Immature natural killer cell (primary cell): ENCODE measurements at regions not wholly inside any gene's neighbourhood (a gene's known extent, or its start where the extent isn't known, plus 50 kb on each side); places are given as distances from the start of the nearest gene placed in this dataset.

Experiments
- DNase-seq, 3 donors: peaks; one replicate each; pipeline ENCODE4 v3.0.0; 2022; ENCODE audit warnings: mixed read lengths in 1 of 3
- H3K27ac Mint-ChIP-seq, 6 donors: one replicate each; pipeline ENCODE4 v1.8.0; 2020; ENCODE audit warnings: mixed read lengths in 6 of 6, mild to moderate bottlenecking in 5 of 6, inconsistent platforms in 4 of 6, moderate library complexity in 3 of 6
- H3K27me3 Mint-ChIP-seq, 3 donors: one replicate each; pipeline ENCODE4 v1.8.0; 2020 to 2021; ENCODE audit warnings: low read depth in 3 of 3, mild to moderate bottlenecking in 3 of 3, mixed read lengths in 3 of 3, moderate library complexity in 3 of 3, inconsistent platforms in 1 of 3
- H3K36me3 Mint-ChIP-seq, 3 donors: one replicate each; pipeline ENCODE4 v1.8.0; 2020; ENCODE audit warnings: mixed read lengths in 3 of 3, inconsistent platforms in 2 of 3, mild to moderate bottlenecking in 2 of 3
- H3K4me1 Mint-ChIP-seq, 2 donors: one replicate each; pipeline ENCODE4 v1.8.0; 2020; ENCODE audit warnings: inconsistent platforms in 2 of 2, mild to moderate bottlenecking in 2 of 2, mixed read lengths in 2 of 2, moderate library complexity in 1 of 2
- H3K4me3 Mint-ChIP-seq, 5 donors: one replicate each; pipeline ENCODE4 v1.8.0; 2020; ENCODE audit warnings: mild to moderate bottlenecking in 5 of 5, mixed read lengths in 5 of 5, inconsistent platforms in 3 of 5, moderate library complexity in 3 of 5
- H3K9me3 Mint-ChIP-seq, 6 donors: one replicate each; pipeline ENCODE4 v1.8.0; 2020; ENCODE audit warnings: mild to moderate bottlenecking in 6 of 6, mixed read lengths in 6 of 6, inconsistent platforms in 4 of 6, moderate library complexity in 3 of 6

- peaks cover 11 to 22% of the 10 kb centered on the region in 2 donors for H3K4me1 Mint-ChIP-seq
- DNase-seq = no peak
- H3K9me3 Mint-ChIP-seq = no peaks in the 10 kb centered on the region
- H3K36me3 Mint-ChIP-seq = no peaks in the 10 kb centered on the region
- peak overlapping the region; percentile 19 to 70 (median 56) for H3K4me3 Mint-ChIP-seq
- H3K27ac Mint-ChIP-seq = no peak overlapping the region
- H3K27me3 Mint-ChIP-seq = peaks cover 0 to 4% (median 0%) of the 10 kb centered on the region in 3 donors
Measured at GRCh38 chr16:73166441-73166851, 118.5 kb upstream of the ZFHX3 start.

DNA sequence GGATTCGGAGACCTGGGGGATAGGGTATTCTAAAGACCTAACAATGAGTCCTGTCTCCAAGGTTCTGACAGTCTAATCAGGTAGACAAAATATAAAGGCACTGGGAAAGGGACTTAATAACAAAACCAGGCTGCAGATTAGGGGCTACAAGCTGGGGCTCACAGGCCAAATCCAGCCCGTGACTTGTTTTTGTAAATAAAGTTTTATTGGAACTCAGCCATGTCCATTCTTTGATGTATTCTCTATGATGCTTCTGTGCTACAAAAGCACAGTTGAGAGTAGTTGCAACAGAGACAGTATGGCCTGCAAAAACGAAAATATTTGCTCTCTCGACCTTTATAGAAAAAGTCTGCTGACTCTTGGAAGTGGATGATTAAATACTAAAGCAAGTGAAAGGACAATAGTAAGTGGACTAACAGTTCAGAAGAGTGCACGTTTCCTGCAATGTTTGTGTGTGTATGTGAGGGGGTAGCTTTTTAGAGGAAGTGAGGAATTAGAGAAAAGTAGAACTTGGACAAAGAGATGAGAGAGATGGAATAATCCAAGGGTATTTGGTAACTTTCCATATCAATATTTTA lies 115.4 kb upstream of the ZFHX3 start:
- no peak for DNase-seq
- H3K27me3 Mint-ChIP-seq = peaks cover 0 to 2% (median 0%) of the 10 kb centered on the region in 3 donors
- H3K9me3 Mint-ChIP-seq = no peaks in the 10 kb centered on the region
- H3K4me3 Mint-ChIP-seq = no peak overlapping the region
- H3K36me3 Mint-ChIP-seq = no peaks in the 10 kb centered on the region
- peaks cover 19 to 33% of the 10 kb centered on the region in 2 donors for H3K4me1 Mint-ChIP-seq
- no peak overlapping the region for H3K27ac Mint-ChIP-seq

GRCh38 chr16:73161977-73162376 lies 114.0 kb upstream of the ZFHX3 start:
- H3K4me1 Mint-ChIP-seq = peaks cover 19 to 25% of the 10 kb centered on the region in 2 donors
- H3K27me3 Mint-ChIP-seq = no peaks in the 10 kb centered on the region
- no peak for DNase-seq
- peaks cover 0 to 3% (median 0%) of the 10 kb centered on the region in 6 donors for H3K9me3 Mint-ChIP-seq
- no peak overlapping the region for H3K27ac Mint-ChIP-seq
- no peaks in the 10 kb centered on the region for H3K36me3 Mint-ChIP-seq
- no peak overlapping the region for H3K4me3 Mint-ChIP-seq

- H3K4me1 Mint-ChIP-seq = peaks cover 9 to 11% of the 10 kb centered on the region in 2 donors
- DNase-seq = no peak
- peaks cover 0 to 3% (median 0%) of the 10 kb centered on the region in 3 donors for H3K27me3 Mint-ChIP-seq
- no peaks in the 10 kb centered on the region for H3K36me3 Mint-ChIP-seq
- H3K4me3 Mint-ChIP-seq = no peak overlapping the region
- peaks cover 0 to 3% (median 0%) of the 10 kb centered on the region in 6 donors for H3K9me3 Mint-ChIP-seq
- H3K27ac Mint-ChIP-seq = no peak overlapping the region
Measured at GRCh38 chr16:73159296-73159695, 111.4 kb upstream of the ZFHX3 start.

DNA sequence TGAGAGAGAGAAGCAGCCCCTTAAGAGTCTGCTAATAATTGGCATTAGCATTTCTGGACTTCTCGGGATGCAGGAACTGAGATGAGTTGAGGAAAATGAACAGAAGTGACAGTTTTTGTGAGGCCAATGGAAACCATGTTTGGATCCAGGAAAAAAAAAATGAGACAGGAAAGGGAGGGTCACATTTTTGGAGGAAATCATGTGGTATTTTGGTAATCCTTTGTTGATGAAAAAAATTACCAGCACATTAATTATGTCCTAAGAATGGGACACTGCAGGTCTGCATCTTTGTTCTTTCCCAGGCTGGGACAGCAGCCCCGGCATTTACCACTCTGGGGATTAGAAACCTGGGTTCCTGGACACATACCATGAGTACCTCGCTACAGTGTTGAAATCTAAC lies 109.9 kb upstream of the ZFHX3 start:
- Mint-ChIP-seq H3K4me3 (no peak overlapping the region), H3K9me3 (peaks cover 0 to 3% (median 0%) of the 10 kb centered on the region in 6 donors), H3K27ac (no peak overlapping the region), H3K27me3 (peaks cover 0 to 6% (median 5%) of the 10 kb centered on the region in 3 donors), H3K36me3 (no peaks in the 10 kb centered on the region), H3K4me1 (peaks cover 9 to 11% of the 10 kb centered on the region in 2 donors)
- no peak for DNase-seq

DNA sequence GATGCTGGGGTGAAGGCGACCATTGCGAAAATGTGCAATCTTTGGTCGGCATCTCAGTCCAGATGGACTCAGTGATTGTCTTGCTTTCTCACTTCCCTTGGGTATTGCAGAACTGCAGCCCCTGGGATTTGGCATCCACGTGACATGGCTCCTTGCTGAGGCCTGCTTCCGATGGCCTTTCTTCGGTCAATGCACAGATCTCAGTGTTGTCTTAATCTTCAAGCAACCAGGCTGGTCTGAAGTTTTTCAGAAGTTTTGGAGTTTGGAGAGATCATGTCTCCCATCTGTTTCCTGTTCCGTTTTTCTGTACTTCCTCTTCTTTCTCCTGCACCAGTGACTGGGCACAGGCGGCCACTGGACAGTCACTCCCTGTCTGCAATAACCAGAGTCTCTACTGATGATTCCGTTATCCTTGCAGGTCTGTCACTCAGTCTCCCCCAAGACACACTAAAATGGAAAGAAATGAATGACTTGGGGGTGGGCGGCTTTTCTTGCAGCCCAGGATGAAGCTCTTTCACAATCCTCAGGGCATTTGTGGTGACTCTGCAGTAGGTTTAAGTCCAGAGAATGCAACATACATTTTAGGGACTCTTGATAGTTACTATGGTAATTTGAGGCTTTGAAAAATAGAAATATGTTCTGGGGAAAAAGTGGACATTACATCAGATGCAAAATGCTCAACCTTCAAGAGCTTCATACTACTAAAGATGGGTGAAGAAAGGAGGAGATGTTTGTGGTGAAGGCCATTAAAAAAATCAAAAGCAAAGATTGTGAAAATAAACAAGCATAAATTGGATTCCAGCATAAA lies 106.3 kb upstream of the ZFHX3 start:
- Mint-ChIP-seq H3K27ac (no peak overlapping the region), H3K4me3 (no peak overlapping the region), H3K9me3 (peaks cover 0 to 3% (median 0%) of the 10 kb centered on the region in 6 donors), H3K4me1 (peaks cover 7 to 9% of the 10 kb centered on the region in 2 donors), H3K27me3 (peaks cover 0 to 10% (median 6%) of the 10 kb centered on the region in 3 donors), H3K36me3 (no peaks in the 10 kb centered on the region)
- DNase-seq = no peak

- Mint-ChIP-seq H3K4me1 (no peaks in the 10 kb centered on the region), H3K36me3 (no peaks in the 10 kb centered on the region), H3K4me3 (no peak overlapping the region), H3K9me3 (no peaks in the 10 kb centered on the region), H3K27ac (no peak overlapping the region), H3K27me3 (peaks cover 0 to 12% (median 6%) of the 10 kb centered on the region in 3 donors)
- DNase-seq = no peak
Measured at GRCh38 chr16:73152386-73153125, 104.6 kb upstream of the ZFHX3 start.

GRCh38 chr16:73151941-73152340 lies 104.0 kb upstream of the ZFHX3 start:
- H3K27ac Mint-ChIP-seq = no peak overlapping the region
- DNase-seq = no peak
- no peak overlapping the region for H3K4me3 Mint-ChIP-seq
- H3K9me3 Mint-ChIP-seq = no peaks in the 10 kb centered on the region
- H3K4me1 Mint-ChIP-seq = no peaks in the 10 kb centered on the region
- no peaks in the 10 kb centered on the region for H3K36me3 Mint-ChIP-seq
- peaks cover 0 to 12% (median 6%) of the 10 kb centered on the region in 3 donors for H3K27me3 Mint-ChIP-seq

GRCh38 chr16:73151225-73151624 lies 103.3 kb upstream of the ZFHX3 start:
- no peak overlapping the region for H3K4me3 Mint-ChIP-seq
- H3K9me3 Mint-ChIP-seq = no peaks in the 10 kb centered on the region
- no peak overlapping the region for H3K27ac Mint-ChIP-seq
- H3K4me1 Mint-ChIP-seq = no peaks in the 10 kb centered on the region
- DNase-seq = no peak
- peaks cover 0 to 12% (median 6%) of the 10 kb centered on the region in 3 donors for H3K27me3 Mint-ChIP-seq
- no peaks in the 10 kb centered on the region for H3K36me3 Mint-ChIP-seq

DNA sequence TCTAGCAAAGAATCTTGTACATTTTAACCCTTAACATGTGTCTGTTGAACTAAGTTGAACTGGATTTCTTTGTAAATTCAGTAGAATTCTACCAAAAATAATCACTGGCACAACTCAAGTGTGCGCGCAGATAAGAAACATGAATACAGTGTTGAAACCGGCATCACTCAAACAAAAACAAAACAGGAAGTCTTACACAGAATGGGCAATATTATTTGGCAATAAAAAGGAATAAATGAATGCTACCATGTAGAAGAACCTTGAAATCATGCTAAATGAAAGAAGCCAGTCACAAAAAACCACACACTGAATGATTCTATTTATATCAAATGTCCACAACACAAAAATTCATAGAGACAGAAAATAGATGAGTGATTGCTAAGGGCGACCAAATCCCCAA lies 102.9 kb upstream of the ZFHX3 start:
- H3K36me3 Mint-ChIP-seq = peaks cover 0 to 3% (median 0%) of the 10 kb centered on the region in 3 donors

GRCh38 chr16:73149334-73149733 lies 101.4 kb upstream of the ZFHX3 start:
- no peak for DNase-seq
- Mint-ChIP-seq H3K4me3 (no peak overlapping the region), H3K4me1 (no peaks in the 10 kb centered on the region), H3K9me3 (no peaks in the 10 kb centered on the region), H3K36me3 (peaks cover 0 to 4% (median 0%) of the 10 kb centered on the region in 3 donors), H3K27me3 (peaks cover 0 to 10% (median 6%) of the 10 kb centered on the region in 3 donors), H3K27ac (no peak overlapping the region)

More for the DNA sequence above, 102.9 kb upstream of the ZFHX3 start:
- DNase-seq = no peak
- H3K27me3 Mint-ChIP-seq = peaks cover 0 to 12% (median 6%) of the 10 kb centered on the region in 3 donors
- H3K4me1 Mint-ChIP-seq = no peaks in the 10 kb centered on the region
- H3K4me3 Mint-ChIP-seq = no peak overlapping the region
- no peak overlapping the region for H3K27ac Mint-ChIP-seq
- no peaks in the 10 kb centered on the region for H3K9me3 Mint-ChIP-seq

DNA sequence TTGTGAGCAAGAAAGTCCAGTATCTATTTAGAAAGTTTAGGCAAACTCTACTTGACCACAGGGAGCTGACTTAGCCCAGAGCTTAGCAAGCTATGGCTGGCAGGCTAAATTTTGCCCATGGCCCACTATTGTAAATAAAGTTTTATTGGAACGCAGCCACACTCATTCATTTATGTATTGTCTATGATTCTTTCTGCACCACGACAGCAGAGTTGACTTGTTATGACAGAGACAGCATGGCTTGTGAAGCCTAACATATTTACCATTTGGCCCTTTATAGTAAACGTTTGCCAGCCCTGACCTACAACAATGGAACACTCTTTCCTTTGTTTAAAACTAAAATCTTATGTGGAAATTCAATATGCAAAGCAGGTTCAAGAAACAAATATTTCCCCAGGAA lies 100.0 kb upstream of the ZFHX3 start:
- H3K4me1 Mint-ChIP-seq = no peaks in the 10 kb centered on the region
- DNase-seq = no peak
- H3K27ac Mint-ChIP-seq = no peak overlapping the region
- H3K36me3 Mint-ChIP-seq = peaks cover 0 to 4% (median 0%) of the 10 kb centered on the region in 3 donors
- no peak overlapping the region for H3K4me3 Mint-ChIP-seq
- H3K27me3 Mint-ChIP-seq = peaks cover 0 to 8% (median 0%) of the 10 kb centered on the region in 3 donors
- no peaks in the 10 kb centered on the region for H3K9me3 Mint-ChIP-seq

GRCh38 chr16:73145166-73145880 lies 97.4 kb upstream of the ZFHX3 start:
- peaks cover 0 to 8% (median 0%) of the 10 kb centered on the region in 3 donors for H3K36me3 Mint-ChIP-seq
- no peak for DNase-seq
- no peaks in the 10 kb centered on the region for H3K4me1 Mint-ChIP-seq
- no peak overlapping the region for H3K4me3 Mint-ChIP-seq
- no peaks in the 10 kb centered on the region for H3K9me3 Mint-ChIP-seq
- no peak overlapping the region for H3K27ac Mint-ChIP-seq
- peaks cover 2 to 4% (median 2%) of the 10 kb centered on the region in 3 donors for H3K27me3 Mint-ChIP-seq
